Pons (tissue), 1 donor: ENCODE measurements at regions not wholly inside any gene's neighbourhood (a gene's known extent, or its start where the extent isn't known, plus 50 kb on each side); places are given as distances from the start of the nearest gene placed in this dataset.
"Not testable (repeated sequence)": the region's sequence is repeated elsewhere in the genome, so short reads cannot be mapped to it uniquely, and the experiment has no call there.

ENCODE experiments used
- DNase-seq: peaks from one replicate; pipeline ENCODE4 v3.0.0-alpha.2; 2016; ENCODE audit warnings: low spot score

GRCh38 chr7:131849472-131849871 is 293.0 kb upstream of the PODXL start:
- no peak for DNase-seq

GRCh38 chr7:131848033-131848432 is 291.6 kb upstream of the PODXL start:
- DNase-seq, result no peak

GRCh38 chr7:131845573-131846314 is 289.3 kb upstream of the PODXL start:
- no peak for DNase-seq

DNA sequence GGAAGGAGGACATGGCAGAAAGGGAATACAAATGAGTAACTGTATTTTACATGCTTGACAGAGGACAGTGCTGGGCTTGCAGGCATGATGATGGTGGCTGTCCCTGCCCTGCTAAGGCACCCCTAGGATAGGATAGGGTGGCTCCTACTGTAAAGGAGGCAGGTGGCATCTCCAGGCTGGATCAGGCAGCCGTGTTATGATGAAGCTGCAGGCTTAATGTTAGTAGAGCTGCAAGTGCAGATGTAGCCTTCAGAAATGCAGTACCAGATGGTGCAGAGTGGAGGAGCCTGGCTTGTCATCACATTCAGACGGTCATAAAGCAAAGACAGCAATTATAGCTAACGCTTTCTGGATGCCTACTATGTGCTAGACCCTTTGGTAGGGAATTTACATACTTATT is 287.9 kb upstream of the PODXL start:
- no peak for DNase-seq

GRCh38 chr7:131843898-131844331 is 287.5 kb upstream of the PODXL start:
- no peak for DNase-seq

DNA sequence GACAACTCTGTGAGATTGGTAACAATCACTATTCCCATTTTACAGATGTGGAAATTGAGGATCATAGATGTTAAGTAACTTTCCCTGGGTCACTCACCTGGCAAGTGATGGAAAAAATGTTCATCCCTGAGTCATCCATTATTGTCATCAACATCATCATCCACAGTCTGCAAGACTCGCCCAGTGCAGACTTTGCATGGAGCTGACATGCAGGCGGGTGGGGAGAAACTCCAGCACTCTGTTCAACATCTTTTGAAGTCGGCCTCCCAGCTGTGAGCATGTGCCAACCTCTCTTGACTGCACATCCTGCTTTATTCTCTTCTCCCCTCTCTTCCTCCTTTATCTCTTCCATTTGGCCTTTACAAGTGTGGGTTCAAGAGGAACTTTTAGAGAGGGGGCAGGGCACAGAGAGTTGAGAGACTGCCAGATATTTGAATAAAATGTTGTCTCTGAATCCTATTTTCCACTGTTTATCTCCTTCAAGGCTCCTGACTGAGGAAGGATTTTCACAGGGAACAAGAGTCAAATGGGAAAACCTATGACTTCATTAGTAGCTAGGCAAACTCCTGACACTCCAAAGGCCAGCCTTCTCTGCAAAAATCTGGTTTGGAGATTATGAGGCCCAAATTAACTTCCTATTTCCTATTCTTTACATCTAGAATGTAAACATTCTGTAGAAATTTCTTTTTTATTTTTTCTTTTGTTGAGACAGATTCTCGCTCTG is 283.7 kb upstream of the PODXL start:
- no peak for DNase-seq

DNA sequence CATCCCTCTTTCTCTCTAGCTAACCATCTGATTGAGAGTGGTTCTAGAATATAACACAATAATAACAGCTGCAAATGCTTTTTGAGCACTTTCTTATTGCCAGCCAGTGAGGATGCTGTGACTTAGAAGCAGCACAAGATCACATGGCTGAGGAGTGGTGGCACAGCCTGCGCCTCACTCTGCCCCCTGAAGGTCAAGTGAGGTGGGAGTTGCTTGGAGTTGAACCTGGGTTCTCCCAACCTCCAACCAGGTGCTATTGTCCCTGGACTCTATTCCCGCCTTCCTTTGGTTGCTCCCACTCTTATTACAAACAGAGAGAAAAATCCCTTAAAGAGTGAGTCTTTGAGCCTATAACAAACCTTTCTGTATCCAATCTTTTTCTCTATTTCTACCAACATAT is 280.3 kb upstream of the PODXL start:
- DNase-seq, result no peak

- no peak for DNase-seq
Measured at GRCh38 chr7:131835141-131835540, 278.7 kb upstream of the PODXL start.

- no peak for DNase-seq
Measured at GRCh38 chr7:131830681-131831080, 274.3 kb upstream of the PODXL start.

DNA sequence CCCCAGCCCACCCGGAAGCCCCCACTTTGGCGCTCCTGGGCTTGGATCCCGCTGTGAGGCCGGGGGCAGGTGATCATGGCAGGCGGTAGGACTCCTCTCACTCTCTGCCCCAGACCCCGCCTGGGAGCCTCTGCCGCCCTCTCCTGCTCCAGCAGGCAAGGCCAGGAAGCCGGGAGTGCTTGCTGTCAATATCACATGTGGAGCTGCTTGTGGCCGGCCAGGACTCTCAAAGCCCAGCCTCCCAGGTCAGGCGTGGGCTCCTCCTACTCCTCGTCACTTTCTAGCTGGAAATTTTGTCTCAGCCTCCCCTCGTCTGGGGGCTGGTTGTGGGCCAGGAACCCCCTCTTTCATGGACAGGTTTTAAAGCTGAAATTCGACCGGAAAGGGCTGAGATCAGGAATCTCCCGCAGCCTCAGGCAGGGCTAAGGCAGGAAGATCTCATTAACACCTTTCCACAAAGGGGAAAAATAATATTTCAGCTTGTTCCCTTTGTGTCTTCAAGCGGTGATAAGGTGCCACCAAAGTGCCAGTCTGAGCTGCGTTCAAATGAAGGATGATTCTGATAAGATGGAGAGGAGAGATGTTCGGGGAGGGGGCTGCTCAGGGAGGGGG is 273.6 kb upstream of the PODXL start:
- DNase-seq, result no peak

GRCh38 chr7:131827421-131827820 is 271.0 kb upstream of the PODXL start:
- DNase-seq, result no peak

DNA sequence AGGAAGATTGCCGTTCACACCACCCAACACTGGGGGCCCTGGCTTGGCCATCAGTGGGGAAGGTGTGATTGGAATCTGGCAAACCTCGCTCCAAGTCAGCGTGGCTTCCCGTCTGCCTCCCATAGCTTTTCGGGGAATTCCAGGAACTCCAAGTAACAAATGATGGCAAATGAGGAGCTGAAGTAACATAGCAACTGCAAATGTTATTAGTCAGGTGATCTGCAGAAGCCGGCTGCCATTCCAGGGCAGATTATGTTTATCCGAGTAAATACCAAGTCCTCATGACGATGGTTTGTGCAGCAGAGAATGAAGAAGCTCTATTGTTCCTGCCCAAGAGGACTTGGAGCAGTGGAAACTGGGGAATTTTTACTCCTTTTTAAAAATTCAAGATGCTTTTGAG is 270.5 kb upstream of the PODXL start:
- no peak for DNase-seq

GRCh38 chr7:131823961-131824440 is 267.6 kb upstream of the PODXL start:
- not testable (repeated sequence) for DNase-seq

- DNase-seq, result no peak
Measured at GRCh38 chr7:131819891-131820290, 263.5 kb upstream of the PODXL start.

DNA sequence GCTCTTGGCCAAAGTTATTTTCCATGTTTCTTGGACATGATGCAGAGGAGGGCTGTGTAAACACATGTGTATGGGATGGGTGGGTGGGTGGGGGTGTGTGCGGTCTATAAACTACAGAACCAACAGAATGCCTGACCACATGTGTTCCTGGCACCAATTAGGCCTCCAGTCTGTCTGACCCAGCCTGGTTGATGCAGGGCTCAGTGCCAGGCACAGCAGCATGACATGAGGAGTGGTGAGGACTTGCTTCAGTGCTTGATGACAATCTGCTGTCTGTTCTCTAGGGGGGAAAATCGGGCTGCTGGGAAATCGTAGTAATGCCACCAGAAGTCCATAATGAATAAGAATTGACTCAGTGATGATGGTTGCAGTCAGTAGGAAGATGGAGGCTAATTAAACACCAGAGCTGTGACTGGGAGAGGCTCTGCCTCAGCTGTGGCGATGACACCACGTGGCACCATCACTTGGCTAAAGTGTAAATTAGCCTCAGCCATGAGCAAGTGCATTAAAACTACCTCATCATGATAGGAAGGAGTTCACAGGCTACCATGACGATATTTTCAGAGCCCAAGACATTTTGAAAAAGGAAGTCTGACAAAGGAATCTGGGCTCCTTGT is 260.1 kb upstream of the PODXL start:
- DNase-seq, result no peak

- no peak for DNase-seq
Measured at GRCh38 chr7:131808736-131809135, 252.3 kb upstream of the PODXL start.

DNA sequence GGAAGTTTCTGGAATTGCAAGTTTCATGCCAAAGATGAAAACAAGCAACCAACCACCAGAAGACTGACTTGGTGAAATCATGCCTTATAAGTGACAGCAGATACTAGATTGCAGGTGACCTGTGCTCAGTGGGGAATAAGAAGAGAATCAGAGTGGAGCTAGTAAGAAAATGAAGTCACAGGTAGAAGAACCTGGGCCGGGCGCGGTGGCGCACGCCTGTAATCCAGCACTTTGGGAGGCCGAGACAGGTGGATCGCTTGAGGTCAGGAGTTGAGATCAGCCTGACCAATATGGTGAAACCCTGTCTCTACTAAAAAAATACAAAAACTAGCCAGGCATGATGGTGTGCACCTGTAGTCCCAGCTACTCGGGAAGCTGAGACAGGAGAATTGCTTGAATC is 251.7 kb upstream of the PODXL start:
- not testable (repeated sequence) for DNase-seq

- DNase-seq, result no peak
Measured at GRCh38 chr7:131803816-131804215, 247.4 kb upstream of the PODXL start.

DNA sequence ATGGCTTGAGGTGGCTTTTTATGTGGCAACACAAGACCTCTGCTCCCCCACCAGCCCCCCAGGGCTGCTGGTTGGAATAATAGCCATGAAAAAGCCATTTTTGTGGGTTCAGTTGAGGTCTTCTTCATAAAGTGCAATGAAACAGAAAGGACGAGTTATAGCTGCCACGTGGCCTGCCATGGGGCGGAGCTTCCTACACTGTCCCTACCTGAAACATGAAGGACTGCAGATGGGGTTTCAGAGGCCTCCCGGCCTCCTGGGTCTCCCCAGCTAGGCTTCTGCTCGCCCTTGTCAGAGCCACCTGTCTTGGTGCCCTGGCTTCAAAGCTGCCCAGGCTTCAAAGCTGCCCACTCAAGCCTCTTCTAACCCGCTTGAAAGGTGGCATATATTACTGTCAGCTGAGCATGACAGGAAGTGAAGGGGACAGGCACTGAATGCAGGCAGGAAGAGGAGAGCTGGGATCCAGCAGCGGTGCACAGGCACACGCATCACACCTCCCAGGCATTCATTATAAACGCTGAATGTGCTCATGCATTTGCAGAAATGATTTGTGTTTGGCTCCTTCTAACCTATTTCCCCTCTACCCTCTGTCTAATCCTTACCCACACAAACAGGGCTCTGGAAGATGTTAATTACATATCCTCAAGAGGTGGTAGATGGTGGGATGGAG is 245.9 kb upstream of the PODXL start:
- no peak for DNase-seq

DNA sequence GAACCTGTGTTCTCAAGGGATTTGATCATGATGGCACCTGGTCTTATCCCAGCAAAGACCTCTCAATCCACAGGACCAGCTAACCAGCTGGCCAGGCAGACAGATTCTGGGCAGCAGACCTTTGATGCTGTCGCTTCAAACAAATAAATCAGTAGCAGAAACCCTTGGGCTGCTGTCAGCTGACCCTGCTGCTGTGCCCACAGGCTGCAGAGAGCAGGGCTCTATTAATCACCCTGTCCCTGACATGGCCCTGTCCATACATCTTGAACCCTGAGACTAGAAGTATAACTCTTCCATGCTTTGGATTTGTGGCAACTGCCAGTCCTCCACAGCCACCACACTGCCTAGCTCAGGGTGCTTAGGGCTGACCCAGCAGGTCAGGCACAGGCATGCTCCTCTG is 244.1 kb upstream of the PODXL start:
- DNase-seq, result no peak

- DNase-seq, result no peak
Measured at GRCh38 chr7:131800008-131800407, 243.6 kb upstream of the PODXL start.

- no peak for DNase-seq
Measured at GRCh38 chr7:131797841-131798240, 241.4 kb upstream of the PODXL start.
